ENCODE measurements at regions not wholly inside any gene's neighbourhood (a gene's known extent, or its start where the extent isn't known, plus 50 kb on each side); places are given as distances from the start of the nearest gene placed in this dataset.
"Not testable (repeated sequence)": the region's sequence is repeated elsewhere in the genome, so short reads cannot be mapped to it uniquely, and the experiment has no call there.

GRCh38 chr5:159797261-159797970 lies 118.9 kb upstream of the ADRA1B start:
- no peak for DNase-seq

GRCh38 chr5:159799701-159800100 lies 116.6 kb upstream of the ADRA1B start:
- DNase-seq: no peak

DNA sequence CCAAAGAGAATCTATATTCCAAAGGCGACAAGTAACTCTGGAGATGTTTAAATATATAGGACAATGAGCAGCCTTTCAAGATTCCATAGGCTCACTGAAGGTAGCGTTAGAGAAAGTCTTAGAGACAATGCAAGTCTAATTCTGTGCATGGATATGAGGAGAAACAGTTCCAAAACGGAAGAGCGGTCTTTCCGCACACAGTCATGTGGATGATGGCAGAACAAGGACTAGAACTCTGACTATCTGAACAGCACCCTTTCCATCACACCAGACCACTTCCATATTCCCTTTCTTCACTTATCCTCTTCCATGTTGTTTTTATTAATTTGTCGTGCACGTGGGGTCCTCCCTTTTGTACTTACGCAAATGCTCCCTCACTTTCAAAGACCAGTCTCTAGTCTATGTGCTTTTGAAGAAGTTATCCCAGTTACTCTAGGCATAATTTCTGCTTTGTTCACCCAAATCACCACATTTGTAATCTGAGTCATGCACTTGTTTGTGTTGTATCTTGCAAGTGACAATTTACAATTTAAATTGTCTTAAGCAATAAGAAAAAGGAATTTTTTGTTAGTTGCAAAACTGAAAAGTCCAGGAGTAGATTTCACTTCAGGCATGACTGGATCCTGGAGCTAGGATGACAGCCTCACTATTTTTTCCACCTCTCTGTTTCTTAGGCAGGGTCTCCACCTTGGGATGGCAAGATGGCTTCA lies 116.0 kb upstream of the ADRA1B start:
- DNase-seq: no peak

GRCh38 chr5:159801303-159801702 lies 115.0 kb upstream of the ADRA1B start:
- no peak for DNase-seq

GRCh38 chr5:159802661-159803060 lies 113.6 kb upstream of the ADRA1B start:
- no peak for DNase-seq

DNA sequence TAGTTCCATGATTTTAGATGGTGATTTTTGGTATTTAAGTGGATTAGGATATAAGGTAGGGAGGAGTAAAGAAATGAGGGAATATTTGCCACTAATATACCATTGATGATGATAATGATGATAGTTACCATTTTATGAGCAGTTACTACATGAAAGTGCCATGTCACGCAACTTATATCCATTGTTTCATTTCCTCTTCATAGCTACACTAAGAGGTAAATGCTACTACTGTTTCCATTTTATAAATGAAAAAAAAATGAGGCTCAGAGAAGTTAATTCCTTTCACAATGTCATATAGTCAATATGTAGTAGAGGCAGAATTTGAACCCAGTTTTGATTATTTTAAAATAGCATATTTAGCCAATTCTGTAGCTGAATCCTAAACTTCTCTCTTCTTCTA lies 112.2 kb upstream of the ADRA1B start:
- no peak for DNase-seq

DNA sequence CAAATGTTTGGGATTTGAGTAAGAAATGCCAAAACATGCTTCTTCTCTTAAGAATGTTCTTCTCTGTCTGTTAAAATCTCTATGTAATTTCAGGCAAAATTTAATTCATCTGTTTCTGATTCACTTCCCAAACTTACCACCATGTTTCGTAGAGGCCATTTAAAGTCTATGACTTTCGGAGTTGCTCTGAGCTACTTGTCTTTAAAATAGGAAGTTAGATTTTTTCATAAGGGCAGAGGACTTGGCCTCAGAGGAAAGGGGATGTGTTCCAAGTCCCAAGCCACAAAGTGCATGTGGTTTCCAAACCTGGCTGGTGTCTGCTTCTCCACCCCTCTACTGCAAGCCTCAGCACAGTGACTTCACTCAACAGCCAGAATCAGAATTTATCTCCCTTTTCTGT lies 111.3 kb upstream of the ADRA1B start:
- DNase-seq: no peak

DNA sequence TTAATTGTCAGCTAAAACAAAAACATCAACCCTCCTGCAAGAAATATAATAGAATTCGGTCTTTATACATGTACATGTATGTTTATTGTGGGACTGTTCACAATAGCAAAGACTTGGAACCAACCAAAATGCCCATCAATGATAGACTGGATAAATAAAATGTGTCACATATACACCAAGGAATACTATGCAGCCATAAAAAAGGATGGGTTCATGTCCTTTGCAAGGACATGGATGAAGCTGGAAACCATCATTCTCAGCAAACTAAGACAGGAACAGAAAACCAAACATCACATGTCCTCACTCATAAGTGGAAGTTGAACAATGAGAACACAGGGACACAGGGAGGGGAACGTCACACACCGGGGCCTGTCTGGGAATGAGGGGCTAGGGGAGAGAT lies 109.1 kb upstream of the ADRA1B start:
- DNase-seq: not testable (repeated sequence)

DNA sequence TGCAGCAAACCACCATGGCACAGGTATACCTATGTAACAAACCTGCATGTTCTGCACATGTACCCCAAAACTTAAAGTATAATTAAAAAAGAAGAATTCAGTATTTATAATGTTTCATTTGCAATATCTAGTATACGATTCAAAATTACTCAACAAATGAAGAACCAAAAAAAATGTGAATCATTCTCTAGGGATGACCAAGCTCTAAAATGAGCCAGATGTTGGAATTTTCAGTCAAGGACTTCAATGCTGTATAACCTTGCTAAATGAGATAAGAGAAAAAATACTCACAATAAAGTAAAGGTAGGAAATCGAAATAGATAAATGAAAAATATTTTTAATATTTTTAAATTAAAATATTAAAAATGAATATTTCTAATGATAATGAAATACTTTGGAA lies 108.7 kb upstream of the ADRA1B start:
- DNase-seq: no peak

GRCh38 chr5:159811712-159812111 lies 104.6 kb upstream of the ADRA1B start:
- DNase-seq: no peak

DNA sequence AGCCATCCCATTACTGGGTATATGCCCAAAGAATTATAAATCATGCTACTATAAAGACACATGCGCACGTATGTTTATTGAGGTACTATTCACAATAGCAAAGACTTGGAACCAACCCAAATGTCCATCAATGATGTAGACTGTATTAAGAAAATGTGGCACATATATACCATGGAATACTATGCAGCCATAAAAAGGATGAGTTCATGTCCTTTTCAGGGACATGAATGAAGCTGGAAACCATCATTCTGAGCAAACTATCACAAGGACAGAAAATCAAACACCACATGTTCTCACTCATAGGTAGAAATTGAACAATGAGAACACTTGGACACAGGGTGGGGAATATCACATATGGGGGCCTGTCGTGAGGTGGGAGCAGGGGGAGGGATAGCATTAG lies 103.5 kb upstream of the ADRA1B start:
- DNase-seq: not testable (repeated sequence)

DNA sequence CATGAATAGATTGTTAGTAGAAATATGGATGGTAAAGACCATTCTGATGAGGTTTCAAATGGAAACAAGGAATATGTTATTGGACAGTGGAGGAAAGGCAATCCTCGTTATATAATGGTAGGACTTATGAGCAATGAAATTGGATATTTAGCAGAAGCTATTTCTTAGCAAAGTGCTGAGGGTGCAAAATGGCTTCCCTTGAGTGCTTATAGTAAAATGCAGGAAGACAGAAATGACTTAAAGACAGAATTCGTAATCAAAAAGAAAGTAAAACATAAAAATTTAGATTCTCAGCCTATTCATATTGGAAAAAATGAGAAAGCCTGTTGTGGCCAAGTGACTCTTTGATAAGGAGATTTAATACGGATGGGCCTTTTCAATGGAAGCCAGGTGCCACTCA lies 102.1 kb upstream of the ADRA1B start:
- no peak for DNase-seq

GRCh38 chr5:159814805-159815585 lies 101.3 kb upstream of the ADRA1B start:
- no peak for DNase-seq

DNA sequence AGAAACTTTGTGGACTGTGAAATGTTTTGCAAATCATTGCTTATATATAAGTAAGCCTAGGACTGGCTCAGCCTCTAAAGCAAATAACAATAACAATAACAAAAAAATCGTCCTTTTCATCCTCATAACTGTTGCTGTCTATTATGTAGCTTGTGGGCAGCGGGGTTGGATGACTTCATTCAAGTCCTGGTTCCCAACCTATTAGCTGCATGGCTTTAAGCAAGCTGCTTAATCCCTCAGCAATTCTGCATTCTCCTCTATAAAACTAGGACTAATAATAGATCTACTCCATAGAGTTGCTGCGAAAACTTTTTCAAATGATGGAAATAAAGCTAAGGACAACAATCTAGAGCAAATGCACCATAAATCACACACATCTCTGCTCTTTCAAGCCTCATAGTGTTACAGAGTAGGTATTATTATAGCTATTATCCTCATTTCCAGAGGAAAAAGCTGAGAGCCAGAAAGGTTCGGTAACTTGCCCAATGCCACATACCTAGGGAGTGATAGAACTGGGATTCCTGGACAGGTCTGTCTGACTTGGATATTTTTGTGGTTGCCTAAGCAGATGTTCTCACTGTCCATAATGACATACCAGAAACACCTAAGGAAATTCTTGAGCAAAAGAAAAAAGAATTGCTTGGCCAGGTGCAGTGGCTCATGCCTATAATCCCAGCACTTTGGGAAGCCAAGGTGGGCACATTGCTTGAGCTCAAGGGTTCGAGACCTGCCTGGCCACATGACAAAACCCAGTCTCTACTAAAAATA lies 98.8 kb upstream of the ADRA1B start:
- no peak for DNase-seq

- no peak for DNase-seq
Observed at GRCh38 chr5:159819591-159820411, 96.5 kb upstream of the ADRA1B start.

GRCh38 chr5:159820692-159821091 lies 95.6 kb upstream of the ADRA1B start:
- DNase-seq: no peak

DNA sequence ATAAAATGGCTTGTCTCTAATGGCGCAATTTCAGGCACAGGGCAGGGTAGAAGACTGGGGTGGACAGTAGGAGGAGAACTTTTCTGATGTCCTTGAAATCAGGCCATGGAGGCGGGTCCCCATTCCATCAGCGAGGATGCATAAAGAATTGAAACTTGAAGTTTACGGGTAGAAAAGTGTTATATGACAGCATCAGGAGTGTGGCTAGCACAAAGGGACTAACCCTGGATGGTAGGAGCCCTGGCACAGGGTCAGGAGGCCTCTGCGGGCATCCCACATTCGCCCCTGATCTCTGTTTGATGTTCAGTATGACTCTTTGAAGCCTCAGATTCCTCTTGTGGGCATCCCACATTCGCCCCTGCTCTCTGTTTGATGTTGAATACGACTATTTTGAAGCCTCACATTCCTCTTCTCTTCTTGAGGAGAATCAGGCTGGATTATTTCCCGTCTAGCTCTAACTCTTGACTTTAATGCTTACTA lies 94.8 kb upstream of the ADRA1B start:
- no peak for DNase-seq

DNA sequence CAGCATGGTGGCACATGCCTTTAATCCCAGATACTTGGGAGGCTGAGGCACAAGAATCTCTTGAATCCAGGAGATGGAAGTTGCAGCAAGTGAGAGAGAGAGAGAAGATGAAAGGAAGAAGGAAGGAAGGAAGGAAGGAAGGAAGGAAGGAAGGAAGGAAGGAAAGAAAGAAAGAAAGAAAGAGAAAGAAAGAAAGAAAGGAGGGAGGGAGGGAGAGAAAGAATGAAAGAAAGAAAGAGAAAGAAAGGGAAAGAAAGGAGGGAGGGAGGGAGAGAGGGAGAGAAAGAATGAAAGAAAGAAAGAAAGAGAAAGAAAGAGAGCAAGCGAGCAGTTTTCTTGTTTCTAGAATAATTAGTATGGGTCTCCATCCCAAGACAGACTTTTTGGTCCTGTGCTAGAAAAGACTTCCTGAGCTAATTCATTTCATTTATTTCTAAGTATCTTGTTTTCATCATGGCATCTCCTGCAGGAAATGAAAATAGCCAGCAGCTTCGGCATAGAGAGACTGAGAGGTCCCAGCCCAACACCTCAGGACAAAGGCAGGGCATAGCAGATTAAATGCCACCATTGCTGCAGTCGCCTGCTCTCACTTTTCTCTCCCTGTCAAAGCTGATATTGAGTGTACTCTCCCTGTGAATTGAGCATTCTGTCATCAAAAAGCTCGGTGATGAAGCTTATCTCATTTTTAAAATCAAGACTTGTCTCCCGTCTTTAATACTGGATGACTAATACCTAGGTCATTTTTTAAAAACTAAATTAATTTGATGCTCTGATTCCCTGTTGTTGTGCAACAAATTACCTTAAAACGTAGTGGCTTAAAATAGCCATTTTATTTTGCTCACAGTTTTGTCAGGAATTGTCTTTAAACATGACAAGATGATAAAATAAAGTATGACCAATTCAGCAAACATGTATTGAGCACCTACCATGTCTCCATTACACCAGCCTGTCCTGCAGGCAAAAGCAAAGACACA lies 91.8 kb upstream of the ADRA1B start:
- DNase-seq: no peak

DNA sequence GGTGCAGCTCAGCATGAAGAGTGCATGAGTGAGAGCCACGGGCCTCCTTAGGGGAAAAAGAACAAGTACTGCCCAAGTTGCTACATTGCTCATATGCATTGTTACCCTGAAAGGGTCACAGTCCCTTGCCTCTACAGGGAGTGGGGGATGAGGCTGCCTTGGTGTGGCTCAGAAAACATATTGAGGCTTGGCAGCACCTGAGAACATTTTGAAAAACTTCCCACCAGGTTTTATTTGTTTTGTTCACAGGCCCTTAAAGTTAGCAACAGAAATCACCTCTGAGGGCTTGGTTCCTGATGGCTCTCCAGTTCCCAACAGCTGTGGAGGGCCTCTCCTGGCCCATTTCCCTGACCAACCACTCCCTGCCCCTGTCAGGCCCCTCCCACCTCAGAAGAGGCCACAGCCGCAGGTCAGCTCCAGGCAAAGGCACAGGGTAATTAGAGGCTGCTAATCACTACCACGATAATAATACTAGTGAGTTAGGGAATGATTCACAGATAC lies 90.7 kb upstream of the ADRA1B start:
- no peak for DNase-seq

All from activated CD4-positive, alpha-beta T cell treated with anti-CD3 and anti-CD28 coated beads, Interleukin-2, amount 50 U/mL, for 16 hours (primary cell).